Tibial nerve (tissue), 4 donors: ENCODE measurements at regions not wholly inside any gene's neighbourhood (a gene's known extent, or its start where the extent isn't known, plus 50 kb on each side); places are given as distances from the start of the nearest gene placed in this dataset.

Experiments used
- CTCF ChIP-seq, 5 experiments: fragments of 200-600 bp in 3 of 5; fragments of 450-650 bp in 2 of 5; sonication (generic) in 3 of 5; IDR thresholded peaks; one replicate each; pipeline ENCODE4 v1.5.1; 2016 to 2019; ENCODE audit warnings: antibody characterized with exemption in 5 of 5, mild to moderate bottlenecking in 3 of 5, moderate library complexity in 2 of 5
- EP300 ChIP-seq, 2 donors: sonication (generic); formaldehyde crosslinking; IDR thresholded peaks; one replicate each; pipeline ENCODE4 v1.6.1; 2017; ENCODE audit warnings: antibody characterized with exemption in 2 of 2, mild to moderate bottlenecking in 1 of 2
- POLR2A ChIP-seq, 2 donors: fragments of 450-650 bp; IDR thresholded peaks; one replicate each; pipeline ENCODE4 v1.6.1; 2017; ENCODE audit warnings: antibody characterized with exemption in 2 of 2, mild to moderate bottlenecking in 2 of 2, moderate library complexity in 2 of 2

GRCh38 chr11:127496165-127496564 is 495.6 kb upstream of the KIRREL3 start:
- no peak for TF ChIP-seq POLR2A (IDR thresholded peaks at IDR 0.05)
- TF ChIP-seq CTCF (IDR thresholded peaks at IDR 0.05) = no peak
- TF ChIP-seq EP300 (IDR thresholded peaks at IDR 0.05) = no peak
